ENCODE measurements at regions not wholly inside any gene's neighbourhood (a gene's known extent, or its start where the extent isn't known, plus 50 kb on each side); places are given as distances from the start of the nearest gene placed in this dataset.

DNA sequence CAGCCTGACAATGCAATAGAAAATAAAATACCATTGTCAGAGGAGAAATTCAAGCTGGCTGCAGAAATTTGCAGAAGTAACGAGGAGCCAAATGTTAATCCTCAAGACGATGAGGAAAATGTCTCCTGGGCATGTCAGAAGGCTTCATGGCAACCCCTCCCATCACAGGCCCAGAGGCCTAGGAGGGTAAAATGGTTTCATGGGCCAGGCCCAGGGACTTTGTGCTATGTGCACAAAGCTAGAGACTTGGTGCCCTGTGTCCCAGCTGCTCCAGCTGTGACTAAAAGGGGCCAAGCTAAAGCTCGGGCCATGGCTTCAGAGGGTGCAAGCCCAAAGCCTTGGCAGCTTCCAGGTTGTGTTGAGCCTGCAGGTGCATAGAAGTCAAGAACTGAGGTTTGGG is 431.7 kb downstream of the LMO7 start:
- Histone ChIP-seq H3K4me3 (no peak overlapping the region), H3K9ac (no peak overlapping the region), H3K9me3 (ENCODE audit: low read depth) (no peaks in the 10 kb centered on the region), H3K9me2 (ENCODE audit: insufficient read depth) (no peaks in the 10 kb centered on the region), H3K27ac (no peak overlapping the region), H3K4me1 (ENCODE audit: insufficient read depth) (no peaks in the 10 kb centered on the region), H3F3A (ENCODE audit: insufficient read depth) (no peaks in the 10 kb centered on the region), H3K36me3 (ENCODE audit: low read depth) (no peaks in the 10 kb centered on the region), H4K20me1 (ENCODE audit: insufficient read depth) (no peaks in the 10 kb centered on the region), H3K4me2 (ENCODE audit: unreplicated experiment) (no peak overlapping the region), H3K27me3 (replicated peaks; ENCODE audit: insufficient read depth) (no peaks in the 10 kb centered on the region), H3K79me2 (ENCODE audit: insufficient read depth) (no peaks in the 10 kb centered on the region), H2AFZ (no peak overlapping the region)
- TF ChIP-seq EZH2 (IDR thresholded peaks at IDR 0.05; ENCODE audit: insufficient read depth, poor library complexity, severe bottlenecking) (no peak), EZH2phosphoT487 (IDR thresholded peaks at IDR 0.05; ENCODE audit: insufficient read depth, low read depth) (no peak)
- in situ Hi-C loops (cut with MboI): no loop called here
- DNase-seq: no peak
- WGBS, 2 experiments (ENCODE audit: low coverage in 1 of 2, low lambda C conversion rate in 2 of 2, missing lambda C conversion rate in 2 of 2): 27 to 55% methylated on average over 3 of the region's 3 CpGs

DNA sequence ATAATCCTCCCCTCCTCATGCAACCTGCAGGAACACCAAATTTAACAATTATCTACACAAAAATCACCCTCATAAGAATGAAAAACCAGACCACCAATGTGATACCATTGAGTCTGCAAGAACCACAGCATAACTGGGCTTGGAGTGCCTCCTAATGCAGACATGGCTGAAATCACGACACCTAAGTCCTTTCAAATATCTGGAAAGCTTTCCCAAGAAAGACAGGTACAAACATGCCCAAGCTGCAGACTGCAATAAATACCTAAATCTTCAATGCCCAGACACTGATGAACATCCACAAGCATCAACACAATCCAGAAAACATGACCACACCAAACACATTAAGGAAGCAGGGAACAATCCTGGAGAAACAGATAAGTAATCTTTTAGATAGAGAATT is 417.1 kb downstream of the LMO7 start:
- no peak overlapping the region for H3K9ac ChIP-seq
- H3K4me3 ChIP-seq: no peak overlapping the region
- no peak for DNase-seq
- H3K4me2 ChIP-seq (ENCODE audit: unreplicated experiment): no peak overlapping the region
- TF ChIP-seq EZH2 (IDR thresholded peaks at IDR 0.05; ENCODE audit: insufficient read depth, poor library complexity, severe bottlenecking) (no peak), EZH2phosphoT487 (IDR thresholded peaks at IDR 0.05; ENCODE audit: insufficient read depth, low read depth) (no peak)
- H4K20me1 ChIP-seq (ENCODE audit: insufficient read depth): no peaks in the 10 kb centered on the region
- H2AFZ ChIP-seq: no peak overlapping the region
- H3K36me3 ChIP-seq (ENCODE audit: low read depth): no peaks in the 10 kb centered on the region
- no peaks in the 10 kb centered on the region for H3K79me2 ChIP-seq (ENCODE audit: insufficient read depth)
- no peak overlapping the region for H3K27ac ChIP-seq
- H3K27me3 ChIP-seq (replicated peaks; ENCODE audit: insufficient read depth): no peaks in the 10 kb centered on the region
- H3K4me1 ChIP-seq (ENCODE audit: insufficient read depth): no peaks in the 10 kb centered on the region
- no peaks in the 10 kb centered on the region for H3K9me3 ChIP-seq (ENCODE audit: low read depth)
- WGBS, 2 experiments (ENCODE audit: low coverage in 1 of 2, low lambda C conversion rate in 2 of 2, missing lambda C conversion rate in 2 of 2): 10 to 26% methylated on average over 1 of the region's 1 CpG
- H3K9me2 ChIP-seq (ENCODE audit: insufficient read depth): no peaks in the 10 kb centered on the region
- no peaks in the 10 kb centered on the region for H3F3A ChIP-seq (ENCODE audit: insufficient read depth)
- in situ Hi-C loops (cut with MboI): no loop called here

DNA sequence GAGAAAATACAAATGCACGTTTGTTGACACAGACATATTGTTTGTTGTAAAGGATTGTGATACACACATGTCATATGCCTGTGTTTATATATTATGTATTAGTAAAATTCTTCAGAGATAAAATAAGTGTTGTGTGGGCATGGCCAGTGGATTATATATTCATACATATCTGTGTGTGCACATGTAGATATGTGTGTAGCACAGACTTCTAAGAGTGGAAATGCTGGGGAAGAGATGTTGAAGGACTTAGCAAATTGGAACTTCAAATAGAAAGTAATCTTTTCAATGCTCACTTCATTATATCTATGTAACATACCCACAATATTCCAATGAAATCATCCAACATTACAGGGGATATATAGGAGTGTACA is 413.2 kb downstream of the LMO7 start:
- H3F3A ChIP-seq (ENCODE audit: insufficient read depth): no peaks in the 10 kb centered on the region
- WGBS, 2 experiments (ENCODE audit: low coverage in 1 of 2, low lambda C conversion rate in 2 of 2, missing lambda C conversion rate in 2 of 2): 8 to 14% methylated on average over 1 of the region's 1 CpG
- in situ Hi-C loops (cut with MboI): no loop called here

DNA sequence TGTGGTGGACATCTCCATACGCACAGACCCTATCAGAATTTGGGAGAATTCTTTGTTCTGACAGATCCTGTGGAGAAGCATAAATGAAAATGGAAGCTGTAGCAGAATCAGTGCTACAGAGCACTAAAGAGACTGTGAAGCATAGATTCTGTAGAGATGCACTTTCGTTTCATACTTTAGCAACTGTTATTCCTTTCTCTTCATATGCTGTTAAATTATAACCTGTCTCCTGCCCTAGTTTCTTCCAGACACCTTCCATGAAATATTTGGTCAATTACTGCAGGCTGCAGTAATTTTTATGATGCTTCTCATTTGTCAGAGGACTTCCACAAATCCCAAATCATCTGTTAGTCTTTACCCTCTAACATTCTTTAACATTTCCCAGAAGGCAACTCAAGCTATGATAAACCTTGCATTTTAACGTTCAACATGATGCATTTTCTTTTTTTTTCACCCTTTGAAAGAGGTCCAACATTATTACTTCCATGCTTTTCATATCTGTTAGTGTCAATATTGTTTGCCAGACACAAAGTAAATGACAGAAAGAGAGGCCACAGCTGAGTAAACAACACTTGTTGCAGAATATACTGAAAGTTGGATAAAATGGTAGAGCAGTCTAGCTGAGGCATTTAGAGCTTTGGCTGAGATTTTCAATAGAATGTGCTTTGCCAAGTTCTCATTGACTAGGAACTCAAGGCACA is 412.7 kb downstream of the LMO7 start:
- no peaks in the 10 kb centered on the region for H3F3A ChIP-seq (ENCODE audit: insufficient read depth)
- no peak overlapping the region for H3K9ac ChIP-seq
- no peaks in the 10 kb centered on the region for H3K9me2 ChIP-seq (ENCODE audit: insufficient read depth)
- no peak overlapping the region for H3K4me3 ChIP-seq
- no peaks in the 10 kb centered on the region for H3K27me3 ChIP-seq (replicated peaks; ENCODE audit: insufficient read depth)
- no peak for DNase-seq
- H3K36me3 ChIP-seq (ENCODE audit: low read depth): no peaks in the 10 kb centered on the region
- H2AFZ ChIP-seq: no peak overlapping the region
- TF ChIP-seq EZH2phosphoT487 (IDR thresholded peaks at IDR 0.05; ENCODE audit: insufficient read depth, low read depth) (no peak), EZH2 (IDR thresholded peaks at IDR 0.05; ENCODE audit: insufficient read depth, poor library complexity, severe bottlenecking) (no peak)
- WGBS, 2 experiments (ENCODE audit: low coverage in 1 of 2, low lambda C conversion rate in 2 of 2, missing lambda C conversion rate in 2 of 2): 27 to 33% methylated on average over 3 of the region's 3 CpGs
- no peaks in the 10 kb centered on the region for H3K4me1 ChIP-seq (ENCODE audit: insufficient read depth)
- in situ Hi-C loops (cut with MboI): no loop called here
- H3K27ac ChIP-seq: no peak overlapping the region
- no peak overlapping the region for H3K4me2 ChIP-seq (ENCODE audit: unreplicated experiment)
- no peaks in the 10 kb centered on the region for H4K20me1 ChIP-seq (ENCODE audit: insufficient read depth)
- H3K79me2 ChIP-seq (ENCODE audit: insufficient read depth): no peaks in the 10 kb centered on the region
- H3K9me3 ChIP-seq (ENCODE audit: low read depth): no peaks in the 10 kb centered on the region

More for the DNA sequence above, 413.2 kb downstream of the LMO7 start:
- no peaks in the 10 kb centered on the region for H3K79me2 ChIP-seq (ENCODE audit: insufficient read depth)
- H4K20me1 ChIP-seq (ENCODE audit: insufficient read depth): no peaks in the 10 kb centered on the region
- H2AFZ ChIP-seq: no peak overlapping the region
- no peak overlapping the region for H3K27ac ChIP-seq
- no peak for TF ChIP-seq EZH2 (IDR thresholded peaks at IDR 0.05; ENCODE audit: insufficient read depth, poor library complexity, severe bottlenecking)
- no peak for TF ChIP-seq EZH2phosphoT487 (IDR thresholded peaks at IDR 0.05; ENCODE audit: insufficient read depth, low read depth)
- H3K9ac ChIP-seq: no peak overlapping the region
- no peak overlapping the region for H3K4me2 ChIP-seq (ENCODE audit: unreplicated experiment)
- no peaks in the 10 kb centered on the region for H3K9me3 ChIP-seq (ENCODE audit: low read depth)
- no peaks in the 10 kb centered on the region for H3K27me3 ChIP-seq (replicated peaks; ENCODE audit: insufficient read depth)
- H3K9me2 ChIP-seq (ENCODE audit: insufficient read depth): no peaks in the 10 kb centered on the region
- no peak overlapping the region for H3K4me3 ChIP-seq
- H3K36me3 ChIP-seq (ENCODE audit: low read depth): no peaks in the 10 kb centered on the region
- no peak for DNase-seq
- H3K4me1 ChIP-seq (ENCODE audit: insufficient read depth): no peaks in the 10 kb centered on the region

DNA sequence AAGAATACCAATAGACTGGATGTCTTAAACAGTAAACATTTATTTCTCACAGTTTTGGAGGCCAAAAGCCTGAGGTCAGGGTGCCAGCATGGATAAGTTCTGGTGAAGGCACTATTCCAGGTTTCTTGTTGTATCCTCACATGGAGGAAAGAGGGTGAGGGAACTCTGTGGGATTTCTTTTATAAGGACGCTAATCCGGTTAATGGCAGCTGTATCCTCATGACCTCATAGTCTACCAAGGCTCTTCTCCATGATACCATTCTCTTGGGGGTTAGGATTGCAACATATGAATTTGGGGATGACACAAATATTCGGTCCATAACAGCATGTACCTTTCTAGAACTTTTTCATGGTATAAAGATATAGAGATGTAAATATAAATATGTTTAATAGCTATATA is 412.0 kb downstream of the LMO7 start:
- DNase-seq: no peak
- Histone ChIP-seq H3K79me2 (ENCODE audit: insufficient read depth) (no peaks in the 10 kb centered on the region), H2AFZ (no peak overlapping the region), H3F3A (ENCODE audit: insufficient read depth) (no peaks in the 10 kb centered on the region), H3K4me1 (ENCODE audit: insufficient read depth) (no peaks in the 10 kb centered on the region), H3K4me3 (no peak overlapping the region), H3K9me2 (ENCODE audit: insufficient read depth) (no peaks in the 10 kb centered on the region), H4K20me1 (ENCODE audit: insufficient read depth) (no peaks in the 10 kb centered on the region), H3K9me3 (ENCODE audit: low read depth) (no peaks in the 10 kb centered on the region), H3K27me3 (replicated peaks; ENCODE audit: insufficient read depth) (no peaks in the 10 kb centered on the region), H3K4me2 (ENCODE audit: unreplicated experiment) (no peak overlapping the region), H3K9ac (no peak overlapping the region), H3K36me3 (ENCODE audit: low read depth) (no peaks in the 10 kb centered on the region), H3K27ac (no peak overlapping the region)
- TF ChIP-seq EZH2phosphoT487 (IDR thresholded peaks at IDR 0.05; ENCODE audit: insufficient read depth, low read depth) (no peak), EZH2 (IDR thresholded peaks at IDR 0.05; ENCODE audit: insufficient read depth, poor library complexity, severe bottlenecking) (no peak)
- WGBS, 2 experiments (ENCODE audit: low coverage in 1 of 2, low lambda C conversion rate in 2 of 2, missing lambda C conversion rate in 2 of 2): 81 to 82% methylated on average over 3 of the region's 3 CpGs
- in situ Hi-C loops (cut with MboI): no loop called here
